Effector CD8-positive, alpha-beta T cell (primary cell): ENCODE measurements at regions not wholly inside any gene's neighbourhood (a gene's known extent, or its start where the extent isn't known, plus 50 kb on each side); places are given as distances from the start of the nearest gene placed in this dataset.

ENCODE experiments used
- DNase-seq: peaks from one replicate; lab custom pipeline; 2025; lab: John Stamatoyannopoulos, UW

DNA sequence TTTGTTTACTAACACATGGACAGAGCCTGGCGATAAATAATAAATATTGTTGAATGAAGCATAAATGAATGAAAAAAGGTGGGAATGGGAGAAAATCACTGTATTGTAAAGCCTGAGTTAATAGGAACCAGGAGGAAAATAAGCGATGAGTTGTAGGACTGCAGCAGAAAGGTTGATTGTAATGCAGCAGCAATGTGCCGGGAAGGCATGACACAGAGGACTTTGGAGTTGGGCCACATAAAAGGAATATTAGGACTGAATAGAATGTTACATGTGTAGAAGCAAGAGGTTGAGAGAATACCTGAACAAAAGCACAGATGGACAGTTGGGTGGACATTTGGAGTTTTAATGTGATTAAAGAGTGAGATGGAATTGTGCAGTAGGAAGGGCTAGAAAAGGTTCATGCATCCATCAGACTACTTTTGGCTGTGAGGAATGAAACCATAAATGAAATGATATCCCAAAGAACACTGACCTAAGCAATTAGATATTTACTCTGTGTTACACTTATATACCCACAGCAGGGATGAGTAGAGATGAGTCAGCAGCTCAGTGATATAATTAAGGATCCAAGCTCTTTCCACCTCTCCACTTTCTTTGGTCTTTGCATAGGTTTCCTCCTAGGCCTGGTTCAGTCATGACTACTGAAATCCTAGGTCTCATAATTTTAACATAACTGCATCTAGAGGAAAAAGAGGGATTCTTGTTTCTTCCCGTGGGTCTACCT, 55.4 kb downstream of the CCER1 start:
- DNase-seq, result no peak

DNA sequence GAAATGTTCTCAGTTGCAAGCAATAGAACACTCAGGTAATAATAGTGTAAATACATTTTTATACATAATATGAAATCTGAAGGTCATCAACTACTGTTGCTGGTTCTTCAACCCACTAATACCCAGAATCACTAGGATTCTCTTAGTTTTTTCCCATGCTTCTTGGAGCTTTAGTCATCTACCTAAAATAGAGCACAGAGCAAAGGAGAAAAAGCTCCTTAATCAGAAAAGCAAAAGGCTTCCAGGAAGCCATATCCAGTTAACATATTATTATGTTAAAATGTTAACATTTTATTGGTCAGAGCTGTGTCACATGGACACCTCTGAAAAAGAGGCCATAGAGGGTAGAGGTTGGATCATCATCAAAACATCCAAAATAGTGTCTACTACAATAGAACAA, 57.0 kb downstream of the CCER1 start:
- DNase-seq, result no peak

DNA sequence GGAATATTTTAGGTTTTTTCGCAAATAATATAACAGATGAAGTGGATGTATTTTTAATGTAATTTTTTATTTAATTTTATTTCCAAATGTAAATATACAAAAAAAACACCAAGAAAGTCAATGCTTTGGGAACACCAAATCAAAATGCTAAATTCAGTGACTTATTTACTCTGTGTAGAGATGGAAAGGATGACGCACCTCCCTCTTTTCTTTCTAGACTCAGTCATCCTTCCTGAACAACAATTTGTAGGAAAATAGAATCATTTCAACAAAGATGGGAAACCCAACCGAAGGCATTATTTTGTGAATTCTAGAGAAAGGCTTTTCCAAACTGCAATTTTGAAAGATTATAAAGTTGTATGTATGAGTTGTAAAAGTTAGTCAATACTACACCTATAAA, 57.7 kb downstream of the CCER1 start:
- no peak for DNase-seq

DNA sequence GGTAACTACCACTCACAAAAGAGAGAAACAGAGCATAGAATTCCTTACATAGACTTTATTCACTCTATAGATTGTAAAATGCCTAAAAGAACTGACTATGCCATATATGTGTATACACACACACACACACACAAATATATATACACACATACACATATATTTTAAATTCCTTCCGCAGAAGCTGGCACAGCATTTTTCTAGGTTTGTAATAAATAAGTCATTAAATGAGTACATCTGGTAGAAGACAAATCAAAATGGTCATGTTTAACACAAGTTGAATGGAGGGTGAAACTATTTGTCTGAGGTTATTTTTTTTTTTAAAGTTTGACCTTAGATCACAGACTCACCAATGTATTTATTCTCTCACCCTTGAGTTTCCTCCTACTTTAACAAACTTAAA, 58.2 kb downstream of the CCER1 start:
- DNase-seq, result no peak

GRCh38 chr12:90896164-90896563, 58.8 kb downstream of the CCER1 start:
- DNase-seq, result no peak

DNA sequence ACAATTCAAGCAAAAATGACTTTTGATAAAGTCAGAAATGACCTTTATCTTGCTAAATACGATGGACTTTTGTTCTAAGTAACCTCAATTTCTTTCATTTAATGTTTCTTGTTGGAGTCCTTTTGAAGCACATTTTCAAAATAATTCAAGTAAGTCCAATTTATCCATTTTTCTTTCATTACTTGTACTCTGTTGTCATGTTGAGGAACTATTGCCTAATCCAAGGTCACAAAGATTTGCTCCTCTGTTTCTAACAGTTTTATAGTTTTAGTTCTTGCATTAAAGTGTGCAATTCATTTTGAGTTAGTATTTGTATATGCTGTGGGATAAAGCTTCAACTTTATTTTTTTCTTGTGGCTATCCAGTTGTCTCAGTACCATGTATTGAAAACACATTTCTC, 66.7 kb downstream of the CCER1 start:
- no peak for DNase-seq

- no peak for DNase-seq
Observed at GRCh38 chr12:90883456-90883855, 71.5 kb downstream of the CCER1 start.

- DNase-seq, result no peak
Observed at GRCh38 chr12:90871726-90872096, 83.3 kb downstream of the CCER1 start.

- DNase-seq, result no peak
Observed at GRCh38 chr12:90870971-90871725, 83.8 kb downstream of the CCER1 start.

DNA sequence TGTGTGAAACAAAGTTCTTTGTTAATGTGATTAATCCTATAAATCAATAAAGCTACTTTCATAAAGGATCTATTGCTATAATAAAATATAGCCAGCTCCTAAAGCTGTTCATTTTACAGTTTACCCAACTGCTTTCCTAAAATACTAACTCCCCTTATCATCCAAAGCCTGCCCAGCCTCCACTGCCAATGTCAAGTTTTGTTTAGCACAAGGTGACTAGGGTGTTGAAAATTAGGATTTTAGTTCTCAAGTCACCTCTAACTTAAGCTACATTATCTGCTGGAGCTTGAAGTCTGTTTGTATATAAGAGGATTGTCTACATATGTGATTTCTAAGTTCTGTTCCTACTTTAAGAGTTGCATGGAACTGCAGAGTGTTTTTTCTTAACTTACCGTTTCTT, 86.3 kb downstream of the CCER1 start:
- no peak for DNase-seq

- no peak for DNase-seq
Observed at GRCh38 chr12:90859591-90859990, 95.4 kb downstream of the CCER1 start.

DNA sequence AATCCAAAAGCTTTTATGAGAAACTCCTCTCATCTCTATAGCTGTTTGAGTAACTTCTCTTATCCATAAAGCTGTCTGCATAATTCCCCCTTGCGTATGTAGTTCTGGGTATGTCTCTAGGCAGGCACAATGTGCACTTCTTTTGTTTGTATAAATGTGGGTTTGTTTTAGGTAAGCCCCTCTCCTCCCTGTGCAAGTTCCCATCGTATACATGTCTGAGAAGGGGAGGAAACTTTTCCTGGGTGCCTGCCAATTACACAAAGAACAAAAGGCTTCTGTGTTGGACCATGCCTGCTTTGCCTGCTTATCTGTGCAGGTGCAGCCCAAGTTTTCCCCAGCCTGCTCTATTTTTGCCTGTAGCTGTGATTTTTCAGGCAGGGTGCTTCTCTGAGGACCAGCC, 96.7 kb downstream of the CCER1 start:
- DNase-seq, result no peak

DNA sequence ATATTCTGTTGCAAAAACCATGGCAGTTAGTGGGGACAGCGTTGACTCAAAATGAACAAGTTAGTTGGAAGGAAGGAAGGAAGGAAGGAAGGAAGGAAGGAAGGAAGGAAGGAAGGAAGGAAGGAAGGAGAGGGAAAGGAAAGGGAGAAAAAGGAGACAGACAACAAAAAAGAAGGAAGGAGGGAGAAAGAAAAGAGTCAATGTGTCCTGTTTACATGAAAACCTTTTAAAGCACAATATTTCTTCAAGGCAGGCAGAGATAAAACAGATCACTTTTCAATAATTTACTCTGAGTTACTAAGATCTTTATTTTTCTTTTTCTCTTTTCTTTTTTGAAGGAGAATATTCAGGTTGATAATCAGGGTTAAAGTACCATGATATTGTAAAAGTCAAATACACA, 99.4 kb downstream of the CCER1 start:
- DNase-seq, result no peak

GRCh38 chr12:90854136-90854689, 100.8 kb downstream of the CCER1 start:
- DNase-seq, result no peak

GRCh38 chr12:90851800-90852718, 102.9 kb downstream of the CCER1 start:
- no peak for DNase-seq

DNA sequence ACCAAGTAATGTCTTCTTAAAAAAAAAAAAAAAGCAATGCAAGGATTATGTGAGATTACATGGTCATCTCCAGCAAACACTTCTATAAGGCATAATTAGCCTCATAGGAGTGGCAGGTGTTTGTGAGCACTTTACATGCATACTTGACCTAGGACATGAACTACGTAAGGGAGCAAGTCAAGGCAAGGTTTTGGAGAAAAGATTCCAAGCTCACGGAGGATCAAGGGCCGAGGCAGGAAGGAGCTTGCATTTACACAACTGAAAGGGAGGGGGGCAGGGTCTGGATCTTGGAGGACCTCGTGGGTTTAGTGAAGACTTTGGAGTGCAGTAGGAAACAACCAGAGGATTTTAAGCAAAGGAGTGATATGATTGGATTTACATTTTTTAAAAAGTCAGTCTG, 112.5 kb downstream of the CCER1 start:
- DNase-seq, result no peak

GRCh38 chr12:90841336-90841735, 113.6 kb downstream of the CCER1 start:
- DNase-seq, result no peak

- DNase-seq, result no peak
Observed at GRCh38 chr12:90839346-90839745, 115.6 kb downstream of the CCER1 start.

DNA sequence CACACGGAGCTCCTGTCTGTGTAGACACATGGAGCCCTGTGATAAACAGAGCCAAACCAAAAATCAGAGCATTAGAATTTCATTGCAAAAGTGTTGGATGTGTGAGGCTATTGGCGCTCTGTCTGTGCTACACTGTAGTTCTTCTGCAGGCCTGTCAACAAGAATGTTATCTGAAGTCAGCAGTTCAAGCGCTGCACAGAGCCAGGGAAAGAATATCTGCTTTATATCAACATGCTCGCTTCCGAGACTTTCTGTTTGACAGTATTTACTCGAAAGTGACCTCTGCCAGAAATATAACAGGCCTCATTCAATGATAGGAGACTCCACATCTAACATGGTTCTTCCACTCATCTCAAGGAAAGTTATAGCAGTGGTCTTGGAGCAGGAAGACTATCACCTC, 118.3 kb downstream of the CCER1 start:
- no peak for DNase-seq

- DNase-seq, result no peak
Observed at GRCh38 chr12:90833228-90833627, 121.7 kb downstream of the CCER1 start.

DNA sequence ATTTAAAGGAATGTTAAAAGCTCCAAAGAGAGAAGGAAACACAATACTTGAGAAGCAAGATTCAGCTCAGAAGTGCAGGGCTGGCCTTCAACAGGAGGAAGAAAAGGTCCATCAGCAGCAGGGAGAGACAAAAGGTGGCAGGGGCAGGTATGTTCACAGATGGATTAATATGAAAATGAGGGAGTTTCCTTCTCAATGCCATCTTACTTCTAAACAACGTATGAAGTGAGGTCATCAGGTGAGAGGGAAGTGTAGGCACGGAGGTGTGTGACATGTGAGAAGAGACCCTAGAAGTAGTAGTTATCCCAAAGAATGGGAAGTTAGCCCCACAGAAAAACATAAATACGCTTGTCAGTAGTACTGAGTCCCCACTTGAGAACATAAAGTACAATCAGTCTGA, 122.5 kb downstream of the CCER1 start:
- DNase-seq, result no peak

DNA sequence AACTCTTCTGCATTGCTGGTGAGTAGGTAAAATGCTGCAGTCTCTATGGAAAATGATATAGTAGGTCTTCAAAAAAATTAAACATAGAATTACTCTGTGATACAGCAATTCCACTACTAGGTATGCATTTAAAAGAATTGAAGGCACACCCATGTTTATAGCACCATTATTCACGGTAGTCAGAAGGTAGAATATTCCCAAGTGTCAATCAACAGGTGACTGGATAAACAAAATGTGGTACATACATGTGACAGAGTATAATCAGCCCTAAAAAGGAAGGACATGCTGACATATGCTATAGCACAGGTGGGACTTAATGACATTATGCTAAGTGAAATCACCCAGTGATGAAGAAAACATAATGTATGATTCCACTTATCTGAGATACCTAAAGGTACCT, 123.3 kb downstream of the CCER1 start:
- DNase-seq, result no peak
